Fibroblast of lung (primary cell): ENCODE measurements at regions not wholly inside any gene's neighbourhood (a gene's known extent, or its start where the extent isn't known, plus 50 kb on each side); places are given as distances from the start of the nearest gene placed in this dataset.

ENCODE experiments used
- EZH2 ChIP-seq: IDR thresholded peaks from 2 replicates; pipeline ENCODE4 v1.5.1; 2012; ENCODE audit warnings: low read length, control low read depth, mild to moderate bottlenecking; ENCODE audit errors: missing control alignments
- TF ChIP-seq, protein P1 (sequence below), 2 donors: IDR thresholded peaks in 1 of 2; conservative IDR thresholded peaks in 1 of 2; 1 replicate in 1 of 2; 2 replicates in 1 of 2; pipeline ENCODE4 v1.5.1; 2011 to 2012; ENCODE audit warnings: low read length in 2 of 2, control low read depth in 1 of 2, inconsistent platforms in 1 of 2, low read depth in 1 of 2, mild to moderate bottlenecking in 1 of 2

DNA sequence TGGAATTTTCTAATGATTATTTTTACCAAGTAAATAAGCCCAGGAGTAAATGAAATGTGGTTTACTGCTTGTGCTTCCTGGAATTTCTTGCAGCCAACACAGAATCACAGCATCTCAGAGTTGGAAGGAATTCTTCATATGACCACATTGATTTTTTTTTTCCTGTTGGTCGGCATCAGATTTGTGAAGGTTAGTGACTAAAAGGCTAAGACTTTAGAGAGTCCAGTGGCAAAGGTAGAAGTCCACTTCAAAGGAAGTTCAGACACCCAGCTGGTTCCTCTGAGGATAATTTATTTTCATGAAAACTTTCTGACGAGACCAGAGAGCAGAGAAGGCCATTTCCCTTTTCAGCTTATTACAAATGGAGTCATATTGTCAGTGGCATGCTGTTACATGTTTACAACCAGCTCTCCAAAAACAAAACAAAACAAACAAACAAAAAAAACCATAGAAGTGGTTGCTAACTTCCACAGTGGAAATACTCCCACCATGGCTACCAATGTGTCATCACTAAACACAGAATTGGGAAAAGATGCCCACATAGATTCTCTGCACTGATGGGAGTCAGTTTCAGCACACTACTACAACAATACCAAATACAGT is 77.2 kb upstream of the CDC42BPA start:
- TF ChIP-seq EZH2: no peak
- TF ChIP-seq, protein P1, sequence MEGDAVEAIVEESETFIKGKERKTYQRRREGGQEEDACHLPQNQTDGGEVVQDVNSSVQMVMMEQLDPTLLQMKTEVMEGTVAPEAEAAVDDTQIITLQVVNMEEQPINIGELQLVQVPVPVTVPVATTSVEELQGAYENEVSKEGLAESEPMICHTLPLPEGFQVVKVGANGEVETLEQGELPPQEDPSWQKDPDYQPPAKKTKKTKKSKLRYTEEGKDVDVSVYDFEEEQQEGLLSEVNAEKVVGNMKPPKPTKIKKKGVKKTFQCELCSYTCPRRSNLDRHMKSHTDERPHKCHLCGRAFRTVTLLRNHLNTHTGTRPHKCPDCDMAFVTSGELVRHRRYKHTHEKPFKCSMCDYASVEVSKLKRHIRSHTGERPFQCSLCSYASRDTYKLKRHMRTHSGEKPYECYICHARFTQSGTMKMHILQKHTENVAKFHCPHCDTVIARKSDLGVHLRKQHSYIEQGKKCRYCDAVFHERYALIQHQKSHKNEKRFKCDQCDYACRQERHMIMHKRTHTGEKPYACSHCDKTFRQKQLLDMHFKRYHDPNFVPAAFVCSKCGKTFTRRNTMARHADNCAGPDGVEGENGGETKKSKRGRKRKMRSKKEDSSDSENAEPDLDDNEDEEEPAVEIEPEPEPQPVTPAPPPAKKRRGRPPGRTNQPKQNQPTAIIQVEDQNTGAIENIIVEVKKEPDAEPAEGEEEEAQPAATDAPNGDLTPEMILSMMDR (conservative IDR thresholded peaks at IDR 0.05 in 1 of 2, IDR thresholded peaks at IDR 0.05 in 1 of 2; ENCODE audit: low read depth in 1 of 2, low read length in 2 of 2): no peak
